Keratinocyte (primary cell): ENCODE measurements at regions not wholly inside any gene's neighbourhood (a gene's known extent, or its start where the extent isn't known, plus 50 kb on each side); places are given as distances from the start of the nearest gene placed in this dataset.

Experiments
- DNase-seq: peaks from one replicate; pipeline ENCODE4 v3.0.0-alpha.2; 2011; ENCODE audit warnings: low read depth, missing footprints, low spot score
- FAIRE-seq: peaks from 2 replicates; lab custom pipeline; 2011; peaks lifted over from hg19 to GRCh38; lab: Jason Lieb, UNC
- H2AFZ ChIP-seq: 2 replicates; pipeline ENCODE4 v1.6.0; 2012; ENCODE audit warnings: low read length, control low read depth, inconsistent platforms; ENCODE audit not compliant: control insufficient read depth
- H3K27ac ChIP-seq: 2 replicates; pipeline ENCODE4 v1.5.1; 2011; ENCODE audit warnings: low read length; ENCODE audit not compliant: control insufficient read depth, insufficient read depth
- H3K27me3 ChIP-seq: 3 replicates; pipeline ENCODE4 v1.6.0; 2011; ENCODE audit warnings: low read length; ENCODE audit not compliant: control insufficient read depth, insufficient read depth; ENCODE audit errors: extremely low read depth
- H3K36me3 ChIP-seq, 2 experiments: 2 replicates in 1 of 2; 3 replicates in 1 of 2; pipeline ENCODE4 v1.5.1; 2011; ENCODE audit warnings: low read length in 2 of 2, mild to moderate bottlenecking in 1 of 2; ENCODE audit not compliant: control insufficient read depth in 2 of 2, insufficient read depth in 2 of 2; ENCODE audit errors: extremely low read depth in 1 of 2
- H3K4me1 ChIP-seq: 3 replicates; pipeline ENCODE4 v1.5.1; 2011; ENCODE audit warnings: low read length; ENCODE audit not compliant: control insufficient read depth, insufficient read depth; ENCODE audit errors: extremely low read depth
- H3K4me2 ChIP-seq: 3 replicates; pipeline ENCODE4 v1.6.0; 2011; ENCODE audit warnings: low read depth, low read length; ENCODE audit not compliant: control insufficient read depth, insufficient read depth; ENCODE audit errors: extremely low read depth
- H3K4me3 ChIP-seq, 3 experiments: fragments of 200-600 bp in 1 of 3; sonication (generic) in 1 of 3; 2 replicates in 2 of 3; 3 replicates in 1 of 3; pipeline ENCODE4 v1.5.1; 2011 to 2016; ENCODE audit warnings: low read length in 3 of 3, mild to moderate bottlenecking in 3 of 3, control low read depth in 2 of 3, inconsistent platforms in 1 of 3, low read depth in 1 of 3, mixed read lengths in 1 of 3, mixed run types in 1 of 3, moderate library complexity in 1 of 3; ENCODE audit not compliant: control insufficient read depth in 2 of 3, insufficient read depth in 2 of 3; ENCODE audit errors: extremely low read depth in 1 of 3
- H3K79me2 ChIP-seq: 2 replicates; pipeline ENCODE4 v1.6.0; 2012; ENCODE audit warnings: low read length; ENCODE audit not compliant: control insufficient read depth, insufficient read depth
- H3K9ac ChIP-seq: 3 replicates; pipeline ENCODE4 v1.6.0; 2011; ENCODE audit warnings: low read length; ENCODE audit not compliant: control insufficient read depth, insufficient read depth; ENCODE audit errors: extremely low read depth
- H3K9me1 ChIP-seq: 3 replicates; pipeline ENCODE4 v1.6.0; 2011; ENCODE audit warnings: low read length; ENCODE audit not compliant: control insufficient read depth, insufficient read depth; ENCODE audit errors: extremely low read depth
- H3K9me3 ChIP-seq: 2 replicates; pipeline ENCODE4 v1.5.1; 2012; ENCODE audit warnings: low read depth, low read length; ENCODE audit not compliant: control insufficient read depth
- H4K20me1 ChIP-seq: 3 replicates; pipeline ENCODE4 v1.6.0; 2011; ENCODE audit warnings: low read length; ENCODE audit not compliant: control insufficient read depth, insufficient read depth; ENCODE audit errors: extremely low read depth
- EZH2 ChIP-seq: IDR thresholded peaks from one replicate; pipeline ENCODE4 v1.6.1; 2012; ENCODE audit warnings: inconsistent platforms, mild to moderate bottlenecking, low read length, moderate library complexity
- dilution Hi-C: fragments of 300-500 bp; cut with MboI; formaldehyde crosslinking; loops from one replicate; pipeline ENCODE4 v1.7.0; 2020; ENCODE audit warnings: low sequenced_read_pairs; ENCODE audit not compliant: extremely low pct_ligation_motif_present
- TF ChIP-seq, protein P1 (sequence below), 3 experiments: IDR thresholded peaks in 1 of 3; conservative IDR thresholded peaks in 1 of 3; optimal IDR thresholded peaks in 1 of 3; 2 replicates in 2 of 3; 3 replicates in 1 of 3; pipeline versions ENCODE3 to v1.5.1; 2011; ENCODE audit warnings: low read length in 3 of 3, mild to moderate bottlenecking in 3 of 3, moderate library complexity in 2 of 3, control low read depth in 1 of 3, inconsistent platforms in 1 of 3; ENCODE audit not compliant: insufficient read depth in 2 of 3; ENCODE audit errors: extremely low read depth in 1 of 3

DNA sequence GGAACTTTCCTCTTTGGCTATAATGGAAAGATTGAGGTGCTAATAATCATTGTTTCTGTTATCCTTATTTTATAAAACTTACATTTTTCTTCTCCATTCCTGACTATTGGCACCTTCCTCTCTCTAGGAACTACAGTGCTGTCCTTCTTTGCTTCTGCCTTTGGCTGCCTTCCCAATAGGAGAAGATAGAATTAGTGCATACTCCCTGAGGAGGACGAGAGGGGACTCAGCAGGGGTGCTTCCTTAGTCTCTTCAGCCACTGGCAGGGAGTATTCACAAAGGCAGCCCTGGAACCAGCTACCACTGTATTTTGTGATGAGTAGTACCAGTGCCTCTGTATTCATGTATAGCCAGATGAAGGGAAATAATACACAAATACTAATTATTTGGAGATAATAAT, 208.5 kb downstream of the FOXG1 start:
- Histone ChIP-seq H3K36me3 (no peaks in the 10 kb centered on the region), H3K4me3 (no peak overlapping the region), H3K79me2 (no peaks in the 10 kb centered on the region), H4K20me1 (no peaks in the 10 kb centered on the region), H3K9me1 (no peaks in the 10 kb centered on the region), H3K9me3 (no peaks in the 10 kb centered on the region), H3K9ac (no peak overlapping the region), H3K27me3 (no peaks in the 10 kb centered on the region), H3K4me2 (no peak overlapping the region), H3K4me1 (no peaks in the 10 kb centered on the region), H2AFZ (no peak overlapping the region), H3K27ac (no peak overlapping the region)
- TF ChIP-seq, protein P1, sequence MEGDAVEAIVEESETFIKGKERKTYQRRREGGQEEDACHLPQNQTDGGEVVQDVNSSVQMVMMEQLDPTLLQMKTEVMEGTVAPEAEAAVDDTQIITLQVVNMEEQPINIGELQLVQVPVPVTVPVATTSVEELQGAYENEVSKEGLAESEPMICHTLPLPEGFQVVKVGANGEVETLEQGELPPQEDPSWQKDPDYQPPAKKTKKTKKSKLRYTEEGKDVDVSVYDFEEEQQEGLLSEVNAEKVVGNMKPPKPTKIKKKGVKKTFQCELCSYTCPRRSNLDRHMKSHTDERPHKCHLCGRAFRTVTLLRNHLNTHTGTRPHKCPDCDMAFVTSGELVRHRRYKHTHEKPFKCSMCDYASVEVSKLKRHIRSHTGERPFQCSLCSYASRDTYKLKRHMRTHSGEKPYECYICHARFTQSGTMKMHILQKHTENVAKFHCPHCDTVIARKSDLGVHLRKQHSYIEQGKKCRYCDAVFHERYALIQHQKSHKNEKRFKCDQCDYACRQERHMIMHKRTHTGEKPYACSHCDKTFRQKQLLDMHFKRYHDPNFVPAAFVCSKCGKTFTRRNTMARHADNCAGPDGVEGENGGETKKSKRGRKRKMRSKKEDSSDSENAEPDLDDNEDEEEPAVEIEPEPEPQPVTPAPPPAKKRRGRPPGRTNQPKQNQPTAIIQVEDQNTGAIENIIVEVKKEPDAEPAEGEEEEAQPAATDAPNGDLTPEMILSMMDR (optimal IDR thresholded peaks at IDR 0.05 in 1 of 3, IDR thresholded peaks at IDR 0.05 in 1 of 3, conservative IDR thresholded peaks at IDR 0.05 in 1 of 3; ENCODE audit: extremely low read depth in 1 of 3, insufficient read depth in 2 of 3, low read length in 3 of 3) = no peak
- no peak for TF ChIP-seq EZH2
- dilution Hi-C loops = no loop called here
- no peak for FAIRE-seq
- no peak for DNase-seq

DNA sequence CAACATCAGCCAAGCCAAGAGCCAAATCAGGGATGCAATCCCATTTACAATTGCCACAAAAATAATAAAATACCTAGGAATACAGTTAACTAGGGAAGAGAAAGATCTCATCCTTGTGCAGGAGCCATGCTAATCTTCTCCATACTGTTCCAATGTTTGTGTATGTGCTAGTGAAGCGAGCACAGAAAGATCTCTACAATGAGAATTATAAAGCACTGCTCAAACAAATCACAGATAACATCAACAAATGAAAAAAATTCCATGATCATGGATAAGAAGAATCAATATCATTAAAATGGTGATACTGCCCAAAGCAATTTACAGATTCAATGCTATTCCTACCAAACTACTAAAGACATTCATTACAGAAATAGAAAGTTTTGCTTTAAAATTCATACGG, 215.6 kb downstream of the FOXG1 start:
- Histone ChIP-seq H3K4me2 (no peak overlapping the region), H3K9ac (no peak overlapping the region), H3K79me2 (no peaks in the 10 kb centered on the region), H3K4me3 (no peak overlapping the region), H2AFZ (no peak overlapping the region), H4K20me1 (no peaks in the 10 kb centered on the region), H3K36me3 (no peaks in the 10 kb centered on the region), H3K27me3 (no peaks in the 10 kb centered on the region), H3K27ac (no peak overlapping the region), H3K4me1 (no peaks in the 10 kb centered on the region), H3K9me1 (no peaks in the 10 kb centered on the region), H3K9me3 (no peaks in the 10 kb centered on the region)
- FAIRE-seq (no peak), DNase-seq (no peak)
- dilution Hi-C loops = no loop called here
- TF ChIP-seq, protein P1 (optimal IDR thresholded peaks at IDR 0.05 in 1 of 3, IDR thresholded peaks at IDR 0.05 in 1 of 3, conservative IDR thresholded peaks at IDR 0.05 in 1 of 3; ENCODE audit: extremely low read depth in 1 of 3, insufficient read depth in 2 of 3, low read length in 3 of 3) = no peak
- no peak for TF ChIP-seq EZH2
